AG08396 (cell line): ENCODE measurements at regions not wholly inside any gene's neighbourhood (a gene's known extent, or its start where the extent isn't known, plus 50 kb on each side); places are given as distances from the start of the nearest gene placed in this dataset.
"Not testable (repeated sequence)": the region's sequence is repeated elsewhere in the genome, so short reads cannot be mapped to it uniquely, and the experiment has no call there.

ENCODE experiments used
- DNase-seq: peaks from one replicate; pipeline ENCODE4 v3.0.0; 2012; ENCODE audit warnings: low spot score, mixed read lengths

GRCh38 chr20:53891306-53891894, 179.0 kb downstream of the BCAS1 start:
- no peak for DNase-seq

GRCh38 chr20:53890443-53891305, 179.7 kb downstream of the BCAS1 start:
- no peak for DNase-seq

GRCh38 chr20:53889411-53890148, 180.8 kb downstream of the BCAS1 start:
- no peak for DNase-seq

GRCh38 chr20:53888951-53889350, 181.4 kb downstream of the BCAS1 start:
- no peak for DNase-seq

GRCh38 chr20:53888510-53888909, 181.9 kb downstream of the BCAS1 start:
- DNase-seq: no peak

GRCh38 chr20:53887973-53888372, 182.4 kb downstream of the BCAS1 start:
- no peak for DNase-seq

GRCh38 chr20:53884859-53885541, 185.4 kb downstream of the BCAS1 start:
- no peak for DNase-seq

- no peak for DNase-seq
Observed at GRCh38 chr20:53883098-53883911, 187.1 kb downstream of the BCAS1 start.

- not testable (repeated sequence) for DNase-seq
Observed at GRCh38 chr20:53882438-53882986, 187.9 kb downstream of the BCAS1 start.

GRCh38 chr20:53881362-53881761, 189.0 kb downstream of the BCAS1 start:
- DNase-seq: no peak

- DNase-seq: no peak
Observed at GRCh38 chr20:53880108-53880641, 190.2 kb downstream of the BCAS1 start.

- DNase-seq: no peak
Observed at GRCh38 chr20:53879048-53879684, 191.2 kb downstream of the BCAS1 start.

- DNase-seq: no peak
Observed at GRCh38 chr20:53878262-53879047, 191.9 kb downstream of the BCAS1 start.

- DNase-seq: no peak
Observed at GRCh38 chr20:53876956-53877355, 193.4 kb downstream of the BCAS1 start.

GRCh38 chr20:53876470-53876869, 193.9 kb downstream of the BCAS1 start:
- DNase-seq: no peak

- no peak for DNase-seq
Observed at GRCh38 chr20:53875452-53875851, 194.9 kb downstream of the BCAS1 start.

- no peak for DNase-seq
Observed at GRCh38 chr20:53874706-53875105, 195.7 kb downstream of the BCAS1 start.

- no peak for DNase-seq
Observed at GRCh38 chr20:53874104-53874503, 196.3 kb downstream of the BCAS1 start.

GRCh38 chr20:53873230-53873604, 197.2 kb downstream of the BCAS1 start:
- DNase-seq: no peak
